ENCODE measurements at regions not wholly inside any gene's neighbourhood (a gene's known extent, or its start where the extent isn't known, plus 50 kb on each side); places are given as distances from the start of the nearest gene placed in this dataset.

GRCh38 chr13:30843548-30843947, 62.5 kb upstream of the MEDAG start:
- TF ChIP-seq EZH2phosphoT487 (IDR thresholded peaks at IDR 0.05; ENCODE audit: borderline replicate concordance, low read depth, low read length): no peak
- TF ChIP-seq CTCF (conservative IDR thresholded peaks at IDR 0.05; ENCODE audit: low read length): no peak
